Hepatic stellate cell (primary cell): ENCODE measurements at regions not wholly inside any gene's neighbourhood (a gene's known extent, or its start where the extent isn't known, plus 50 kb on each side); places are given as distances from the start of the nearest gene placed in this dataset.
"Not testable (repeated sequence)": the region's sequence is repeated elsewhere in the genome, so short reads cannot be mapped to it uniquely, and the experiment has no call there.

Experiments used
- DNase-seq: peaks from one replicate; pipeline ENCODE4 v3.0.0; 2011; ENCODE audit warnings: low spot score

DNA sequence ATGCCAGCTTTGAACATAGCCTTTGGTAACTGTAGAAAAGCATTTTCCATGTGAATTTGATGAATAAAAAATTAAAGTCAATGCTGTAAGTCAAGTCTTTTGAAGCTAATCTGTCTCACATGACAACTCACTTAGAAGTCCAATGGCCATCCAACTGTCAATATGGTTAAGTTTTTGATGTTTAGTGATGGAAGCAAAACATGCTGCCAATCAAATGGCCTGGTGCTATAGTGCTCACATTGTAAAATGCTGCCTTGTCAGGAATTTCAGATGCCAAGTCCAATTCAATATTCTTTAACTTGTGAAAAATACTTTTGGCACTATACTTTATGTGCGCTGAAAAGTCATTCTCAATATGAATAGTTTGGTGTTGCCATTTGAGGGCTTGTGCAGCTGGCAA is 1361.8 kb upstream of the ALCAM start:
- DNase-seq: no peak

DNA sequence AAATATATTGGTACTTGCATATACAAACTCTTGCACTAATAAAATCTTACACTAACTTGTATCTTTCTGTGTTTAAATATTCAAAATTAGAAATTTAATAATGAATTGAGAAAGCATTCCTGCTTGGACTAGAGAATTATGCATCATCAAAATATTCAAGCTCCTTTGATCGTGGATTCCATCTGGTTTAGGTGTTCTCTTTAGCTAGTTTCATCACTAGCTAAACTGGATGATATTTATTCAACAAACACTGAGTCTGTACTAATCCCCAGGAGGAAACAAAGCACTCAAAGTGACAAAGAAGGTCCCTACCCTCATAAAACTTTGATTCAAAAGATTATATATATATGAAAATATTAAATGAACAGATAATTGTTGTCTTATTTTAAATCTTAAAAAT is 1360.9 kb upstream of the ALCAM start:
- no peak for DNase-seq

GRCh38 chr3:104018541-104018940 is 1348.2 kb upstream of the ALCAM start:
- DNase-seq: no peak

- no peak for DNase-seq
Observed at GRCh38 chr3:104031598-104031997, 1335.1 kb upstream of the ALCAM start.

GRCh38 chr3:104032283-104032682 is 1334.4 kb upstream of the ALCAM start:
- no peak for DNase-seq

DNA sequence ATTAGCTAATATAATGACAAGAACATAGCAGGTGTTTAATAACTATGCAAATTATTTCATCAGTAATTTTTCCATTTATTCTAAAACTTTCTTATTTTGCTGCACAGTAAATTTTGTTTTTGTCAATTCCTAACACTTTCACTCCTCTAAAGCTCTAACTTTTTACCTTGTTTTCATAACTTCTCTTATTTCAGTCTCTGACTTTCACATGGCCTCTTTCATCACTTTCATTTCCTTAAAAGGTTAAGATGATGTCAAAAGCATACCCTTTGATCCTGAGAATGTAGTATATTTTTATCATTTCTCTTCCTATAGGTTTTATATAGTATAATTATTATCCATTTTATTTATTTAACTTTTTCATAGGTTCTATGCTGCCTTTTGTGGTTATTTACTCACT is 1325.8 kb upstream of the ALCAM start:
- DNase-seq: no peak

- not testable (repeated sequence) for DNase-seq
Observed at GRCh38 chr3:104043001-104043543, 1323.6 kb upstream of the ALCAM start.

- no peak for DNase-seq
Observed at GRCh38 chr3:104044002-104044401, 1322.7 kb upstream of the ALCAM start.

DNA sequence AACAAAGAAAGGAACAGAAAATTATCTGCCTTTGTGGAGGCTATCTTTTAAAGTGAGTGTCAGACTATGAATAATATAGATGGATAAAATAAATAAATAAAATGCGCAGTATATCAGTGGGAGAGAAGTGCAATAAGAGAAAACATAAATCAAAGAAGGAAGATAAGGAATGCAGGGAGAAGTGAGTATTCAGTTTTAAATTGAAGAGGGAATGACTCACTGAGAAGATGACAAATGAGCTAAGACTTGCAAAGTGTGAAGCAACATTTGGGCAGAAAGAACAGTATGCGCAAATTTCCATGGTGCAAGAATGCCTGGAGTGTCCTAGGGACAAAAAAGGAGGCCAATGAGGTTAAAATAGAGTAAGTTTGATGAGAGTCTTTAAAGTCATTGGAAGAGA is 1300.1 kb upstream of the ALCAM start:
- DNase-seq: no peak

GRCh38 chr3:104069114-104069513 is 1297.6 kb upstream of the ALCAM start:
- DNase-seq: no peak

DNA sequence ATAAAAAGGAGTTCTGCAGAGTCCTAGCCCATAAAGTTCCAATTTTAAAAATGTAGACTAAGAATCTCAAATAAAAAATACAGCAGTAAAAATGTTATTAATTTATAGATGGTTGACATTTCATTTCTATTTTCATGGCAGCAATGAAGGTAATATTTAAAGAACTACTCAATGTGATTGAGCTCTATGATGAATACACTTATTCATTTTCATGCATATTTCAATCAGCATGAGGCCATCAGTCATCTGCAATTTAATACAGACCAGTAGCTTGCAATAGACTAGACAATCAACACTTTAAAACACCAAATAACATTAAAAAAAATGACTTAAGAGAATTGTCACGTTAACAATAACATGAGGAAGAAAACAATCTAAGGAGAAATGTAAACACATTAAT is 1295.8 kb upstream of the ALCAM start:
- no peak for DNase-seq

- no peak for DNase-seq
Observed at GRCh38 chr3:104080088-104080626, 1286.6 kb upstream of the ALCAM start.

GRCh38 chr3:104088738-104089137 is 1278.0 kb upstream of the ALCAM start:
- no peak for DNase-seq

- not testable (repeated sequence) for DNase-seq
Observed at GRCh38 chr3:104089987-104090386, 1276.7 kb upstream of the ALCAM start.

GRCh38 chr3:104101736-104102135 is 1265.0 kb upstream of the ALCAM start:
- DNase-seq: no peak

DNA sequence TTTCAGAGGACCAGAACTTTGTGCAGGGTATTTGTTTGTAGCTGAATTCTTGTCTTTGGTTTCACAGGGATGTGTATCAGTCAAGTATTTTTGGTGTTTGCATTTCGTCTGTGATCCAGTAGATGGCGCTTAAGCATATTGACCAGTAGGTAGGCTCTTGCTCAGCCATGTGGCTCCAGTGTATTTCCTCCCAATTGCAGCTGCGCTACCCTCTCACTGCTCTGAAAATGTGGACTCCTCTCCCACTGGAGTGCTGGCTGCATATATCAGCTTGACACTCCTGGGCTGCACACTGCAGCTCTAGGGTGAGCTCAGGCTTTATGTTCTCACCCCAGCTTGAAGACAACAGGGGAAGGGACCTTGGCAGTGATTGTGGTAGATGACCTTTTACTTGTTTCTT is 1264.3 kb upstream of the ALCAM start:
- peak; percentile 10 for DNase-seq

DNA sequence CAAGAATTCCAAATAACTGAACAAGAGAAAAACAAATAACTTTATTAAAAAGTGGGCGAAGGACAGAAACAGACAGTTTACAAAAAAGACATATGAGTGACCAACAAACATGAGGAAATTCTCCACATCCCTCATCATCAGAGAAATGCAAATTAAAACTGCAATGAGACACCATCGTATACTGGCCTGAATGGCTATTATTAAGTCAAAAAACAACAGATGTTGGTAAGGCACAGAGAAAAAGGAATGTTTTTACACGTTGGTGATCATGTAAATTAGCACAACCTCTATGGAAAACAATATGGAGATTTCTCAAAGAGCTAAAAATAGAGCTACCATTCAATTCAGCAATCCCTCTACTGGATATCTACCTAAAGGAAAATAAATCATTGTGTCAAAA is 1260.4 kb upstream of the ALCAM start:
- no peak for DNase-seq

- no peak for DNase-seq
Observed at GRCh38 chr3:104108522-104108921, 1258.2 kb upstream of the ALCAM start.

DNA sequence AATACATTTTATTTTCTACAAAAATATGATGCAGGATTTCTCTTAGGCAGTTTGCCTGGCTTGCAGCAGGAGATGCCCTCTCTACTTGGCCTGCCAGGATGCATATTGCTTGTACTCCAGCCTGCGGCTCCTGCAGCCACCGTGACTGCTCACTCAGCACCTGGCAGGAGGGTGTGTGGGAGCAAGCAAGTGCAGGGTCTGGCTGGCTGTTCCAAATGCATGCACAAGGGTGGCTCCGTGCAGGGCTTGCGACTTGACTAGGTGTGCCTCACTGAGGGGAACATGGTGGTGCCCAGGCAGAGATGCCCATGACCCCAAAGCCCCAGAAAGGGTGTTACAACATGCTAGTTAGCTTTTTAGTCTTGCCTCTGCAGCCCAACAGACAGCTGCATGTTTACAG is 1240.2 kb upstream of the ALCAM start:
- no peak for DNase-seq

DNA sequence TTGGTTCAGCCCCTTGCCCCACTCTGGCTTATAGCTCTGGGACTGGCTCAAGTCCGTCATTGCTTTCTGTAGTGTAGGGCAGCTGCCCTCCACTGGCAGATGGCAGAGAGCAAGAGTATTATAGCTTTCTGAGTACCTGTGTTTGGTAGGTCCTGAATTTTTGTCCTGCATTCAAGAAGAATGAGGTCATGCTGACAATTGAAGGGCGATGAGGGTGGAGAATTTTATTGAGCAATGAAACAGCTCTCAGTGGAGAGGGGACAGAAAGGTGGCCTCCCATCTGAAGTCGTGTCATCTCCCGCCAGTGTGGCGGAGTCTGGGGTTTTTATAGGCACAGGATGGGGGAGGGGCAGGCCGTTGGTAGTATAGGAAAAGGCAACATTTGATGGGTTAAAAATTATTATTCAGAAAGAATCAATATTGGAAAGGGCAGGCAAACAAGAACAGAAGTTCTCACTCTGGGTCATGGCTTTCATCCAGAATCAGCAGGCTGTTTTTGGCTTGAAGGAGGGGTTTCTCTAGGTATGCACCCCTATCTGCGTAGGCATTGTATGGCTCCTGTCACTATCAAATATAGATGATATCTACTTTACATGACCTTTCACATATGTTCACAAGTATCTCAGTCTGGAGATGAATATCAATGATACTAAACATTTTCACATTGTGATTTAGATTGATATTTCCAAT is 1239.7 kb upstream of the ALCAM start:
- no peak for DNase-seq

- no peak for DNase-seq
Observed at GRCh38 chr3:104127830-104128229, 1238.9 kb upstream of the ALCAM start.

GRCh38 chr3:104132566-104133403 is 1233.9 kb upstream of the ALCAM start:
- DNase-seq: peak; percentile 0

DNA sequence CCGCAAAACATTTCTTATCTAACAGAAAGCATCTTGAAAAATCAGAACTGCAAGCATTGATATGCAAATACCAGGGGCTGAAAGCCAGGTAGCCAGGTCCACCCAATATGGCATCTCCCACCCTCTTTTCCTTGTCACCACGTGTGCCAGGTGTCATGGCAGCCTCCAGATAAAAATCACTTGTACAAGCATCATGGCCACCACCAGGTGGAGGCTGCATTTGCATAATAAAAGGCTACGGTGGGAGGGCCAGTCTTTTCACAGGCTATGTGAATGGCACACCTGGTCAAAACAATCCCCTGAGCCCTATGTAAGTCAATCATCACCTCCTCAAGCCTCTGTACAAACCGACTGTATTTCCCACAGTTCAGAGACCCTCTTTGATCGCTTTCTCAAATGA is 1233.1 kb upstream of the ALCAM start:
- no peak for DNase-seq
